Transverse colon (tissue), 3 donors: ENCODE measurements at regions not wholly inside any gene's neighbourhood (a gene's known extent, or its start where the extent isn't known, plus 50 kb on each side); places are given as distances from the start of the nearest gene placed in this dataset.

Experiments used
- CTCF ChIP-seq, 5 experiments: fragments of 200-600 bp in 3 of 5; fragments of 450-650 bp in 2 of 5; sonication (generic) in 3 of 5; IDR thresholded peaks; 1 replicate in 2 of 5; 2 replicates in 3 of 5; pipeline ENCODE4 v1.5.1; 2016 to 2017; ENCODE audit warnings: antibody characterized with exemption in 5 of 5, inconsistent platforms in 3 of 5, mild to moderate bottlenecking in 2 of 5, moderate library complexity in 1 of 5
- POLR2A ChIP-seq: fragments of 450-650 bp; IDR thresholded peaks from one replicate; pipeline ENCODE4 v1.6.1; 2016; ENCODE audit warnings: antibody characterized with exemption, mild to moderate bottlenecking, moderate library complexity

DNA sequence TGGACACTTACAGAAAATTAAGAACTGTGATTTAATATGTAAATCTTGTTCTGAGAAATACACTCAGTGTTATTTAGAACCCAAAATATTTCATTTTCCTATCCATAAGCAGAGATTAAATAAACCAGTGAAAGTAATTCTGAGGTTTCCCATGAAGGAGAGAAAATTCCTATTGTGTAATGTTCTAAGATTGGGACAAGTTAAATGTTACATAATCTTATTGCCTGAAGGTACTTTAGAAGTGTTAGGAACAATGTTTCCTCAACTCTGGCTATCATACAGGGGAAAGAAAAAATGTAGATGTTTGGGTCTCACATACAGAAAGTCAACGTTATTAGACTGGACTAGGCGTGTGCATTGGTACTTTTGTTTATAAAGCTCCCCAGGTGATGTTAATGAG lies 281.9 kb upstream of the SYT10 start:
- TF ChIP-seq CTCF (IDR thresholded peaks at IDR 0.05) (no peak), POLR2A (no peak)
